ENCODE measurements at regions not wholly inside any gene's neighbourhood (a gene's known extent, or its start where the extent isn't known, plus 50 kb on each side); places are given as distances from the start of the nearest gene placed in this dataset.
A peak's percentile ranks its signal among the peaks of the same experiment; 100 is the strongest.

- DNase-seq, result no peak
These were observed 87.3 kb upstream of the TOMM7 start for GRCh38 chr7:22909917-22910316.

GRCh38 chr7:22907805-22908204 is 85.2 kb upstream of the TOMM7 start:
- DNase-seq, result no peak

- DNase-seq, result no peak
These were observed 78.1 kb upstream of the TOMM7 start for GRCh38 chr7:22900784-22901183.

- DNase-seq, result no peak
These were observed 77.5 kb upstream of the TOMM7 start for GRCh38 chr7:22900101-22900500.

- no peak for DNase-seq
These were observed 74.3 kb upstream of the TOMM7 start for GRCh38 chr7:22896917-22897316.

- no peak for DNase-seq
These were observed 73.1 kb upstream of the TOMM7 start for GRCh38 chr7:22895828-22896165.

- DNase-seq, result no peak
These were observed 72.6 kb upstream of the TOMM7 start for GRCh38 chr7:22895140-22895827.

- no peak for DNase-seq
These were observed 71.9 kb upstream of the TOMM7 start for GRCh38 chr7:22894546-22894945.

- no peak for DNase-seq
These were observed 68.1 kb upstream of the TOMM7 start for GRCh38 chr7:22890773-22891172.

GRCh38 chr7:22885797-22886261 is 63.2 kb upstream of the TOMM7 start:
- peak; percentile 38 for DNase-seq

GRCh38 chr7:22884911-22885788 is 62.5 kb upstream of the TOMM7 start:
- DNase-seq, result no peak

- DNase-seq, result no peak
These were observed 59.5 kb upstream of the TOMM7 start for GRCh38 chr7:22882106-22882505.

GRCh38 chr7:22879709-22880306 is 57.2 kb upstream of the TOMM7 start:
- no peak for DNase-seq

- DNase-seq, result peak; percentile 11
These were observed 56.6 kb upstream of the TOMM7 start for GRCh38 chr7:22879280-22879679.

- DNase-seq, result no peak
These were observed 54.5 kb upstream of the TOMM7 start for GRCh38 chr7:22876986-22877729.

GRCh38 chr7:22875470-22875869 is 52.8 kb upstream of the TOMM7 start:
- no peak for DNase-seq

GRCh38 chr7:22874904-22875303 is 52.3 kb upstream of the TOMM7 start:
- no peak for DNase-seq

Data from GF-D8 (cell line).